GM18868 (cell line): ENCODE measurements at regions not wholly inside any gene's neighbourhood (a gene's known extent, or its start where the extent isn't known, plus 50 kb on each side); places are given as distances from the start of the nearest gene placed in this dataset.

Source experiments
- ATAC-seq: cut with Tn5 transposase; IDR thresholded peaks from one replicate; pipeline ENCODE4 v1.9.1; 2021; ENCODE audit warnings: mild to moderate bottlenecking, moderate library complexity; ENCODE audit not compliant: unreplicated experiment

GRCh38 chr10:36506261-36506660 is 619.1 kb upstream of the ANKRD30A start:
- ATAC-seq, result no peak

GRCh38 chr10:36504758-36505157 is 620.6 kb upstream of the ANKRD30A start:
- no peak for ATAC-seq

GRCh38 chr10:36500266-36500665 is 625.1 kb upstream of the ANKRD30A start:
- ATAC-seq, result no peak

- no peak for ATAC-seq
These were observed 625.7 kb upstream of the ANKRD30A start for GRCh38 chr10:36499693-36500092.

GRCh38 chr10:36496758-36497157 is 628.6 kb upstream of the ANKRD30A start:
- ATAC-seq, result no peak

GRCh38 chr10:36494371-36494770 is 631.0 kb upstream of the ANKRD30A start:
- ATAC-seq, result no peak

- ATAC-seq, result no peak
These were observed 631.9 kb upstream of the ANKRD30A start for GRCh38 chr10:36493516-36493880.

GRCh38 chr10:36492590-36493515 is 632.5 kb upstream of the ANKRD30A start:
- ATAC-seq, result no peak

GRCh38 chr10:36491926-36492325 is 633.5 kb upstream of the ANKRD30A start:
- no peak for ATAC-seq

- ATAC-seq, result no peak
These were observed 635.7 kb upstream of the ANKRD30A start for GRCh38 chr10:36489611-36490228.

GRCh38 chr10:36489181-36489580 is 636.2 kb upstream of the ANKRD30A start:
- ATAC-seq, result no peak

- no peak for ATAC-seq
These were observed 636.8 kb upstream of the ANKRD30A start for GRCh38 chr10:36488579-36488978.

- no peak for ATAC-seq
These were observed 646.3 kb upstream of the ANKRD30A start for GRCh38 chr10:36479073-36479472.

- no peak for ATAC-seq
These were observed 649.0 kb upstream of the ANKRD30A start for GRCh38 chr10:36476399-36476798.

- ATAC-seq, result no peak
These were observed 649.7 kb upstream of the ANKRD30A start for GRCh38 chr10:36475746-36476145.

GRCh38 chr10:36474456-36474855 is 650.9 kb upstream of the ANKRD30A start:
- no peak for ATAC-seq

- ATAC-seq, result no peak
These were observed 652.3 kb upstream of the ANKRD30A start for GRCh38 chr10:36473122-36473521.

GRCh38 chr10:36469585-36469984 is 655.8 kb upstream of the ANKRD30A start:
- ATAC-seq, result no peak

- ATAC-seq, result no peak
These were observed 656.8 kb upstream of the ANKRD30A start for GRCh38 chr10:36468620-36469019.

GRCh38 chr10:36465604-36466379 is 659.6 kb upstream of the ANKRD30A start:
- no peak for ATAC-seq

GRCh38 chr10:36464291-36464690 is 661.1 kb upstream of the ANKRD30A start:
- no peak for ATAC-seq

GRCh38 chr10:36463390-36463789 is 662.0 kb upstream of the ANKRD30A start:
- ATAC-seq, result no peak
